ENCODE measurements at regions not wholly inside any gene's neighbourhood (a gene's known extent, or its start where the extent isn't known, plus 50 kb on each side); places are given as distances from the start of the nearest gene placed in this dataset.

- H3F3A ChIP-seq (ENCODE audit: insufficient read depth, low read depth) = no peaks in the 10 kb centered on the region
- no peaks in the 10 kb centered on the region for H3K9me2 ChIP-seq (ENCODE audit: insufficient read depth)
- H2AFZ ChIP-seq = no peak overlapping the region
- DNase-seq = no peak
- TF ChIP-seq EZH2 (IDR thresholded peaks at IDR 0.05; ENCODE audit: low read depth) (no peak), CTCF (conservative IDR thresholded peaks at IDR 0.05) (no peak)
- ChIA-PET POLR2A (ENCODE audit: unreplicated experiment) (no interaction called here), CTCF (no interaction called here)
- H3K4me3 ChIP-seq = no peak overlapping the region
- BruUV-seq (replicated peaks) = no TSS peak
- H3K27ac ChIP-seq = no peak overlapping the region
- no peaks in the 10 kb centered on the region for H4K20me1 ChIP-seq (ENCODE audit: insufficient read depth)
- H3K79me2 ChIP-seq (ENCODE audit: low read depth) = no peaks in the 10 kb centered on the region
- intact Hi-C loops (cut with micrococcal nuclease; ENCODE audit: unreplicated experiment) = no loop called here
- H3K4me1 ChIP-seq (replicated peaks; ENCODE audit: insufficient read depth) = no peaks in the 10 kb centered on the region
- H3K36me3 ChIP-seq (ENCODE audit: low read depth) = no peaks in the 10 kb centered on the region
- H3K27me3 ChIP-seq (ENCODE audit: insufficient read depth, low read depth) = no peaks in the 10 kb centered on the region
- no peak overlapping the region for H3K4me2 ChIP-seq
- H3K9me3 ChIP-seq (ENCODE audit: insufficient read depth, low read depth) = no peaks in the 10 kb centered on the region
Observed at GRCh38 chr4:136867465-136867864, 664.8 kb downstream of the PCDH18 start.

- no peak overlapping the region for H3K4me2 ChIP-seq
- intact Hi-C loops (cut with micrococcal nuclease; ENCODE audit: unreplicated experiment) = no loop called here
- H3K9me2 ChIP-seq (ENCODE audit: insufficient read depth) = no peaks in the 10 kb centered on the region
- no peaks in the 10 kb centered on the region for H3K4me1 ChIP-seq (replicated peaks; ENCODE audit: insufficient read depth)
- H3K36me3 ChIP-seq (ENCODE audit: low read depth) = no peaks in the 10 kb centered on the region
- DNase-seq = no peak
- TF ChIP-seq CTCF (conservative IDR thresholded peaks at IDR 0.05) (no peak), EZH2 (IDR thresholded peaks at IDR 0.05; ENCODE audit: low read depth) (no peak)
- H3K27me3 ChIP-seq (ENCODE audit: insufficient read depth, low read depth) = no peaks in the 10 kb centered on the region
- BruUV-seq (replicated peaks) = no TSS peak
- H3K79me2 ChIP-seq (ENCODE audit: low read depth) = no peaks in the 10 kb centered on the region
- no peak overlapping the region for H3K4me3 ChIP-seq
- no peaks in the 10 kb centered on the region for H3K9me3 ChIP-seq (ENCODE audit: insufficient read depth, low read depth)
- ChIA-PET POLR2A (ENCODE audit: unreplicated experiment) (no interaction called here), CTCF (no interaction called here)
- no peak overlapping the region for H2AFZ ChIP-seq
- no peaks in the 10 kb centered on the region for H3F3A ChIP-seq (ENCODE audit: insufficient read depth, low read depth)
- no peaks in the 10 kb centered on the region for H4K20me1 ChIP-seq (ENCODE audit: insufficient read depth)
- no peak overlapping the region for H3K27ac ChIP-seq
Observed at GRCh38 chr4:136865526-136865925, 666.8 kb downstream of the PCDH18 start.

- peak in 1 of 2 experiments; percentile 25 for DNase-seq
- TF ChIP-seq EZH2 (IDR thresholded peaks at IDR 0.05; ENCODE audit: low read depth) = no peak
- TF ChIP-seq CTCF (conservative IDR thresholded peaks at IDR 0.05) = peak; percentile 72
- H3K9me3 ChIP-seq (ENCODE audit: insufficient read depth, low read depth) = no peaks in the 10 kb centered on the region
- no peak overlapping the region for H3K27ac ChIP-seq
- POLR2A ChIA-PET (ENCODE audit: unreplicated experiment) = interaction anchor here (0.7 kb wide), 1 partner anchor 1001 kb away, joined by 6 read pairs; no protein-coding TSS in a partner anchor
- CTCF ChIA-PET = interaction anchor here (1.1 kb wide), 2 partner anchors 151 to 1817 kb away, joined by 3 read pairs; no protein-coding TSS in a partner anchor
- H3K9me2 ChIP-seq (ENCODE audit: insufficient read depth) = no peaks in the 10 kb centered on the region
- no peak overlapping the region for H3K4me3 ChIP-seq
- H3K4me2 ChIP-seq = no peak overlapping the region
- H3K27me3 ChIP-seq (ENCODE audit: insufficient read depth, low read depth) = no peaks in the 10 kb centered on the region
- H2AFZ ChIP-seq = no peak overlapping the region
- H3K36me3 ChIP-seq (ENCODE audit: low read depth) = no peaks in the 10 kb centered on the region
- no TSS peak for BruUV-seq (replicated peaks)
- intact Hi-C loops (cut with micrococcal nuclease; ENCODE audit: unreplicated experiment) = no loop called here
- no peaks in the 10 kb centered on the region for H3K79me2 ChIP-seq (ENCODE audit: low read depth)
- H3K4me1 ChIP-seq (replicated peaks; ENCODE audit: insufficient read depth) = no peaks in the 10 kb centered on the region
- no peaks in the 10 kb centered on the region for H3F3A ChIP-seq (ENCODE audit: insufficient read depth, low read depth)
- no peaks in the 10 kb centered on the region for H4K20me1 ChIP-seq (ENCODE audit: insufficient read depth)
Observed at GRCh38 chr4:136864604-136865185, 667.6 kb downstream of the PCDH18 start.

Measured in PC-9 (cell line).